GM21367 (cell line): ENCODE measurements at regions not wholly inside any gene's neighbourhood (a gene's known extent, or its start where the extent isn't known, plus 50 kb on each side); places are given as distances from the start of the nearest gene placed in this dataset.
"Not testable (repeated sequence)": the region's sequence is repeated elsewhere in the genome, so short reads cannot be mapped to it uniquely, and the experiment has no call there.

ENCODE experiments used
- ATAC-seq: cut with Tn5 transposase; IDR thresholded peaks from one replicate; pipeline ENCODE4 v1.9.1; 2021; ENCODE audit not compliant: unreplicated experiment

GRCh38 chr2:13768274-13768673 lies 864.2 kb upstream of the LRATD1 start:
- no peak for ATAC-seq

DNA sequence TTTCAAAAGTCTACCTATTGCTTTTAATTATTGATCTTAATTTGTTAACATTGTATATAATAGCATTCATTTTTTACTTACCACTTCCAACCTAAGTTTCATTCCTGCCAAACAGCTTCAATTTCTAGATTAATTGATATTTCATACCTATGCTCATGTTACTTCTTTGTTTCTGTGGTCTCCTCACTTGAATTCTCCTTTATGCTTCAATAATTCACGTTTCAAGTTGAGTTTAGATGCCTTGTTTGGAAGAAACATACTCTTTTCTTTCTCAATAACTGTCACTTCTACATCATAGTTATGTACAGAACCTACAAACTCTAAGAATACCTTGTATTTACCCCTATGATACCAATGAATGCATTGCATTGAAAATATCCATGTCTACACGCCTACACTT lies 862.2 kb upstream of the LRATD1 start:
- ATAC-seq, result no peak

DNA sequence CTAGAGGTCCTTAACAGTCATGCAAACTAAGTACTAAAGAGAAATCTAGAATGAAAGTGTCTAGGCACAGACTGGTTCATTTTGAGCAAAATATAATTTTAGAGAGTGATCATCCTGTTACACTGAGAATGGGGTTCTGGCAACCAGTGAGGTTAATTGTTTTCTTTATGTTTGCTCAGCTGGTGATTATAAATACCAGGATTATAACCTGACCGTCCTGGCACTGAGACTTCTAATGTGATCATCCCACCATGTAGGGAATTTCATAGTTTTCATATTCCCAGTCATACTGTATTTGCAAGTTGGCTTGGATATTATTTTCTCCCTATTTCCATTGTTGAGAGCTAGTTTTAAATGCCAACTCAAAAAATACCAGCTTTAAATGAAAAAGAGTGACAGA lies 852.5 kb upstream of the LRATD1 start:
- ATAC-seq, result no peak

GRCh38 chr2:13791019-13791547 lies 841.4 kb upstream of the LRATD1 start:
- no peak for ATAC-seq

- ATAC-seq, result no peak
Observed at GRCh38 chr2:13806539-13806938, 826.0 kb upstream of the LRATD1 start.

- ATAC-seq, result no peak
Observed at GRCh38 chr2:13813236-13813635, 819.3 kb upstream of the LRATD1 start.

- no peak for ATAC-seq
Observed at GRCh38 chr2:13818002-13818401, 814.5 kb upstream of the LRATD1 start.

DNA sequence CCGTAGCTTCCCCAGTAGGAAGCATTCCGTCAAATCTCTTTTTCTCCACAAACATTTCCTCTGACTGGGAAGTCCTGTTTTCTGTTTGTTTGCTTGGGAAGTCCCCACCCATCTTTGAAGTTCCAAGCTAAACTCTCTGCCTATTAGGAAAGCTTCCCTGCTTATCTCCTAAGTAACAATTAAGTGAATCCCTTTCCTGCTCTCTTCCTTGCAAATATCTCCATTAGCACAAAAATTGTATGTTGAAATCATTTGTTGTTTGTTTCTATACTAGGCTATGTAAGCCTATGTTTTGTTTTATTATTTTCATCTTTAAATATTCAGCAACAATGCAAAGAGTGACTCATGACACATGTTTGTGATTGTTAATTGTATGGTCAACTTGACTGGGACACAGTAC lies 812.6 kb upstream of the LRATD1 start:
- no peak for ATAC-seq

GRCh38 chr2:13821255-13821880 lies 811.1 kb upstream of the LRATD1 start:
- ATAC-seq, result no peak

- ATAC-seq, result no peak
Observed at GRCh38 chr2:13822365-13822764, 810.2 kb upstream of the LRATD1 start.

DNA sequence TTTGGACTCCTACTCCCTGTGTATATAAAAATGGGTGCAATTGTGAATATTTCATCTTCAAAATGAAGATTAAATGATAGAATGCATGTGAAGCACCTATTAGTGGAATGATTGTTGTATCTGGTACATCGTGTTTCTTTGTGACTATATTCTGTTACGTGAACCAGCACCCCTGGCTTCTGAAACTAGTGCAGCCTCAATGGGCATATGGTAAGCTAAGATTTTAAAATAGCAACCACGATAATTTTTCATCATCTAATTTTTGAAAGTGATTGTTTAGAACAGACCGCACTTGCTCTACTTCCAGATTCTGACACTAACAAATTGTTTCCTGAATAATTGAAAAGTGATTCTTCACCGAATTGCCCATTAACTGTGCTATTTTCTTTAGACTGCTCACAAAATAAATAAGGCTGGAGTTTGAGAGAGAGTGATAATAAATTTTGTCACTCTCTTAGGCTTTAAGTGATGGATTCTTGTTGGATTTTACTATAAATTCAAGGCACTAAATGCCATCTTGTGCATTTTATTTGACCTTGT lies 806.1 kb upstream of the LRATD1 start:
- ATAC-seq, result no peak

DNA sequence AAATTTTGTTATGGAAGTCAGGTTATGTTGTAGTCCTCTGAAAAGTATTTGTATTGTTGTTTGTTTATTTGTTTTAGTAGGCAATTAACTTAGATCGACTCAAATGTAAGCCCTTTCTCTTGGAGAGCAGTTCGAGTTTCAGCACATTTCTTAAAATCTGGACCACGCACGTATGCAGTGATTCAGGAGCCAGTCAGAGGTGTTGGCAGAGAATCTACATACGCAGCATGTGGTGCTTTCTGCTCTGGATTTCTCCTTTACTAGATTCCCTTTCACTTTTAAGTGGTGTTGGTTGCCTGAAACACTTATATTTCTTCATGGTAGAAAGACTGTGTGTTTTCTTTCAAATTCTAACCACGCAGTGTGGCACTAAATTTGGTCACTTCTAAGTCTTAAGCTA lies 773.9 kb upstream of the LRATD1 start:
- ATAC-seq, result no peak

GRCh38 chr2:13868275-13868674 lies 764.2 kb upstream of the LRATD1 start:
- ATAC-seq, result not testable (repeated sequence)

- no peak for ATAC-seq
Observed at GRCh38 chr2:13876491-13877037, 756.0 kb upstream of the LRATD1 start.

DNA sequence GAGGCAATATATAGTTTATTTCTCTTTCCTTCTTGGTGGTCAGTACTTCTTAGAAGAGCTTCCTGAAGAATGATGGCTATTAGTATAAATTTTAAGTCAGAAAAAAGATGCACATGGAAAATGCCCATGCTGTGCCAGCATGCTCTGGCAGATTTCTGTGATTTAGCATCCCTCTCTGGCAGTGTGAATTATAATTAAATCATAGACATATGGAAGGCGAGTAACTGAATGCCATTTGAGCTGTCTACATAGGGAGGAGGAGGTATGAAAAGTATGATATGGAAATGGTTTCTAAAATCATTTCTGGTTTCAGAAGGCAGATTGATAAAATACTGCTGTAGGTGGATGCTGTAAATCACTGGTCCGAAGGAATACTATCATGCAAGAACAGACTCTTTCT lies 754.9 kb upstream of the LRATD1 start:
- no peak for ATAC-seq

DNA sequence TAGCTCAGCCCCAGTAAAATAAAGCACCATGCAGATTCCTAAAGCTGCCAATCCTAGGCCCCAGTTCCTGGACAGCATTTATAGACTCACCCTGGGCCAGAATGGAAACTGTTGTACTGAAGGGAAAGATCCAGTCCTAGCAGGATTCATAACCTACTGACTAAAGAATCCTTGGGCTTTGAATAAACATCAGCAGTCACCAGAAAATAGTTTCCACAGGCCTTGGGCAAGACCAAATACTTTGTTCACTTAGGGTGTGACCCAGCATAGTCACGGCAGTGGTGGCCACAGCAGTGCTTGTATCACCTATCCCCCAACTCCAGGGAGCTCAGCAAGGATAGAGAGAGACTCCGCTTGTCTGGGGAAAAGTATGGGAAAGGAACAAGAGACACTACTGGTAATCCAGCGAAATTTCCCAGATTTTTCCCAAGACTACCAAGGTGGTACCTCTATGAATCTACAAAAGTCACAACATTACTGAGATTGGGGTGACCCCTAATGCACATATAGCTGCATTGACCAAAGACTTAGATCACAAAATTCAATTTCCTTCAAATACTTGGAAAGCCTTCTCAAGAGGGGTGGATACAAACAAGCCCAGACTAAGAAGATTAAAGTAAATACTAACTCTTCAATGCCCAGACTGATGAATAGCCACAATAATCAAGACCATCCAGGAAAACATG lies 748.1 kb upstream of the LRATD1 start:
- ATAC-seq, result no peak

- no peak for ATAC-seq
Observed at GRCh38 chr2:13901526-13901925, 731.0 kb upstream of the LRATD1 start.

GRCh38 chr2:13905831-13906230 lies 726.7 kb upstream of the LRATD1 start:
- ATAC-seq, result no peak

- no peak for ATAC-seq
Observed at GRCh38 chr2:13916066-13916465, 716.5 kb upstream of the LRATD1 start.

- ATAC-seq, result no peak
Observed at GRCh38 chr2:13917958-13918357, 714.6 kb upstream of the LRATD1 start.

GRCh38 chr2:13919981-13920382 lies 712.5 kb upstream of the LRATD1 start:
- no peak for ATAC-seq

- ATAC-seq, result no peak
Observed at GRCh38 chr2:13921245-13921644, 711.3 kb upstream of the LRATD1 start.
